K562 (cell line): ENCODE measurements at regions not wholly inside any gene's neighbourhood (a gene's known extent, or its start where the extent isn't known, plus 50 kb on each side); places are given as distances from the start of the nearest gene placed in this dataset.

ENCODE experiments used
- ATAC-seq: fragments of 200-7000 bp; cut with Tn5 transposase; 3 replicates; pipeline ENCODE4 v1.9.1; 2020; ENCODE audit warnings: moderate library complexity
- BruUV-seq: library from RNA; stranded (reverse); fragments of 400-500 nt; replicated peaks from 2 replicates; lab custom pipeline; 2021; lab: Mats Ljungman, UMichigan
- CTCF ChIA-PET: fragments of 300-600 bp; formaldehyde crosslinking; extraction: SDS; loops from one replicate; lab custom pipeline; 2021; ENCODE audit warnings: low intra/inter-chr PET ratio; lab: Yijun Ruan, JAX
- POLR2A ChIA-PET: fragments of 300-600, 350-650 bp; sonication (Branson Sonifier 250); formaldehyde crosslinking; extraction: SDS; loops from one replicate; lab custom pipeline; 2021; ENCODE audit warnings: antibody characterized with exemption, inconsistent platforms; lab: Yijun Ruan, JAX
- DNase-seq, 4 experiments: peaks; one replicate each; pipeline versions ENCODE4 v3.0.0 to v3.0.0-alpha.2; 2011 to 2018; ENCODE audit warnings: low spot score in 3 of 4, mixed read lengths in 3 of 4; ENCODE audit errors: extremely low read depth in 1 of 4
- FAIRE-seq: peaks from 2 replicates; lab custom pipeline; 2011; peaks lifted over from hg19 to GRCh38; lab: Jason Lieb, UNC
- H2AFZ ChIP-seq: 2 replicates; pipeline ENCODE4 v1.6.0; 2011; ENCODE audit warnings: low read depth, low read length, control low read depth, inconsistent platforms
- H3K27ac ChIP-seq: fragments of 200-600 bp; 3 replicates; pipeline ENCODE4 v1.8.0; 2011; ENCODE audit warnings: low read depth, mild to moderate bottlenecking, control low read depth, inconsistent platforms, low read length, moderate library complexity, mixed read lengths; ENCODE audit errors: extremely low read depth
- H3K27me3 ChIP-seq, 2 experiments: fragments of 300-600 bp in 1 of 2; 2 replicates in 1 of 2; 3 replicates in 1 of 2; pipeline versions ENCODE4 v1.6.0 to v1.8.0; 2011; ENCODE audit warnings: inconsistent platforms in 2 of 2, low read length in 2 of 2, mild to moderate bottlenecking in 1 of 2, mixed read lengths in 1 of 2, moderate library complexity in 1 of 2; ENCODE audit not compliant: control insufficient read depth in 2 of 2, insufficient read depth in 2 of 2
- H3K36me3 ChIP-seq: fragments of 300-600 bp; 3 replicates; pipeline ENCODE4 v1.8.0; 2011; ENCODE audit warnings: mild to moderate bottlenecking, low read length, inconsistent platforms; ENCODE audit not compliant: control insufficient read depth, insufficient read depth
- H3K4me1 ChIP-seq, 2 experiments: fragments of 200-600 bp in 1 of 2; replicated peaks in 1 of 2; 2 replicates in 1 of 2; 3 replicates in 1 of 2; pipeline versions ENCODE4 v1.5.1 to v1.8.0; 2011; ENCODE audit warnings: inconsistent platforms in 2 of 2, low read length in 2 of 2, mild to moderate bottlenecking in 1 of 2, mixed read lengths in 1 of 2, moderate library complexity in 1 of 2; ENCODE audit not compliant: control insufficient read depth in 2 of 2, insufficient read depth in 2 of 2
- H3K4me2 ChIP-seq: 2 replicates; pipeline ENCODE4 v1.6.1; 2011; ENCODE audit warnings: low read length, control low read depth, inconsistent platforms, mixed read lengths; ENCODE audit not compliant: insufficient read depth
- H3K4me3 ChIP-seq: fragments of 200-600 bp; sonication (generic), shearing (Covaris generic); 2 replicates; pipeline ENCODE4 v1.5.1; 2016; ENCODE audit warnings: control low read depth, inconsistent platforms
- H3K79me2 ChIP-seq: fragments of 200-600 bp; 3 replicates; pipeline ENCODE4 v1.8.0; 2011; ENCODE audit warnings: low read length, inconsistent platforms; ENCODE audit not compliant: control insufficient read depth, insufficient read depth
- H3K9ac ChIP-seq, 2 experiments: 2 replicates each; pipeline versions ENCODE4 v1.6.0 to v1.6.1; 2011; ENCODE audit warnings: low read depth in 2 of 2, low read length in 2 of 2, control low read depth in 1 of 2, inconsistent platforms in 1 of 2, mild to moderate bottlenecking in 1 of 2, mixed read lengths in 1 of 2; ENCODE audit not compliant: insufficient read depth in 1 of 2
- H3K9me1 ChIP-seq: one replicate; pipeline ENCODE4 v1.6.0; 2011; ENCODE audit warnings: inconsistent platforms, mild to moderate bottlenecking, low read length, moderate library complexity; ENCODE audit not compliant: control insufficient read depth, insufficient read depth
- H3K9me3 ChIP-seq: replicated peaks from 2 replicates; pipeline ENCODE4 v1.5.1; 2011; ENCODE audit warnings: low read depth, low read length, inconsistent platforms; ENCODE audit not compliant: control insufficient read depth, insufficient read depth
- H4K20me1 ChIP-seq: replicated peaks from 2 replicates; pipeline ENCODE4 v1.6.1; 2011; ENCODE audit warnings: low read length, inconsistent platforms, mixed read lengths; ENCODE audit not compliant: control insufficient read depth, insufficient read depth
- CC2D1A ChIP-seq: fragments of 450-650 bp; IDR thresholded peaks from 2 replicates; pipeline ENCODE4 v1.6.1; 2017; ENCODE audit warnings: mild to moderate bottlenecking
- CUX1 ChIP-seq: fragments of 200-800 bp; sonication (Bioruptor generic); IDR thresholded peaks from 2 replicates; pipeline ENCODE4 v1.6.1; 2016; ENCODE audit warnings: missing genetic modification characterization, missing compliant biosample characterization
- HDAC3 ChIP-seq: fragments of 450-650 bp; IDR thresholded peaks from 2 replicates; pipeline ENCODE4 v1.6.1; 2018; ENCODE audit warnings: borderline replicate concordance, mild to moderate bottlenecking, moderate library complexity; ENCODE audit not compliant: partially characterized antibody
- HLTF ChIP-seq: fragments of 450-650 bp; IDR thresholded peaks from 2 replicates; pipeline ENCODE4 v1.6.1; 2016
- POLR2AphosphoS5 ChIP-seq: IDR thresholded peaks from 2 replicates; pipeline ENCODE4 v1.6.1; 2011; ENCODE audit warnings: mild to moderate bottlenecking, low read depth, low read length, moderate library complexity; ENCODE audit not compliant: control insufficient read depth, insufficient read depth
- POLR3G ChIP-seq: IDR thresholded peaks from 2 replicates; pipeline ENCODE4 v1.6.1; 2011; ENCODE audit not compliant: insufficient read length, insufficient replicate concordance; ENCODE audit errors: extremely low read depth
- RERE ChIP-seq: sonication (generic); formaldehyde crosslinking; IDR thresholded peaks from 2 replicates; pipeline ENCODE4 v1.8.0; 2023; ENCODE audit warnings: missing genetic modification reagents, mild to moderate bottlenecking, borderline replicate concordance
- TRIM28 ChIP-seq: fragments of 450-650 bp; IDR thresholded peaks from 2 replicates; pipeline ENCODE4 v1.6.1; 2017
- ZFPM2 ChIP-seq: fragments of 250-450 bp; sonication (Bioruptor Pico); IDR thresholded peaks from 2 replicates; pipeline ENCODE4 v1.5.1; 2022; ENCODE audit warnings: mild to moderate bottlenecking
- ZFX ChIP-seq: sonication (generic); formaldehyde crosslinking; IDR thresholded peaks from 2 replicates; pipeline ENCODE4 v1.8.0; 2022; ENCODE audit warnings: mild to moderate bottlenecking, missing genetic modification reagents, moderate library complexity
- ZNF121 ChIP-seq: sonication (generic); formaldehyde crosslinking; conservative IDR thresholded peaks from 2 replicates; pipeline ENCODE4 v1.8.0; 2022; ENCODE audit warnings: missing genetic modification reagents
- ZNF764 ChIP-seq: fragments of 250-450 bp; sonication (Bioruptor Pico); IDR thresholded peaks from 2 replicates; pipeline ENCODE4 v1.4.0; 2020; ENCODE audit warnings: low read depth, mild to moderate bottlenecking, moderate library complexity
- WGBS: fragments of 100-300 bp; shearing (Covaris generic); methylation state at CpG from one replicate; pipeline ENCODE4 v1.1.6; 2016; ENCODE audit warnings: low coverage, mixed read lengths; ENCODE audit not compliant: insufficient coverage; ENCODE audit errors: missing lambda C conversion rate; 5-methylcytosine and 5-hydroxymethylcytosine counted together
- in situ Hi-C: fragments of 300-500 bp; cut with MboI; formaldehyde crosslinking; loops from 4 replicates; pipeline ENCODE4 v1.15.0; 2018; ENCODE audit warnings: inconsistent platforms, mixed read lengths
- intact Hi-C: fragments of 100-400 bp; cut with micrococcal nuclease; formaldehyde crosslinking; loops from 2 replicates; pipeline ENCODE4 v1.14.2; 2022

- POLR2A ChIA-PET = interaction anchor here (0.9 kb wide), 1 partner anchor 11 kb away, joined by 4 read pairs; no protein-coding TSS in a partner anchor
- in situ Hi-C loops = no loop called here
- no peak for ATAC-seq
- Histone ChIP-seq H3K4me3 (no peak overlapping the region), H3K27ac (no peak overlapping the region), H3K79me2 (no peaks in the 10 kb centered on the region), H3K9me3 (no peaks in the 10 kb centered on the region), H3K36me3 (no peaks in the 10 kb centered on the region), H2AFZ (no peak overlapping the region), H4K20me1 (no peaks in the 10 kb centered on the region), H3K9ac (no peak overlapping the region), H3K4me1 (no peaks in the 10 kb centered on the region), H3K4me2 (no peak overlapping the region), H3K27me3 (no peaks in the 10 kb centered on the region), H3K9me1 (no peaks in the 10 kb centered on the region)
- DNase-seq = no peak
- intact Hi-C loops = no loop called here
- CTCF ChIA-PET = no interaction called here
- FAIRE-seq = no peak
- no TSS peak for BruUV-seq
- 1% methylated on average over 6 of the region's 6 CpGs for WGBS
- TF ChIP-seq ZFX (no peak), ZNF121 (no peak), TRIM28 (no peak), ZFPM2 (CRISPR knock-in tag) (no peak), RERE (CRISPR knock-in tag) (no peak), HLTF (no peak), HDAC3 (no peak), POLR3G (no peak), ZNF764 (CRISPR knock-in tag) (no peak), CUX1 (CRISPR knock-in tag) (no peak), POLR2AphosphoS5 (no peak), CC2D1A (no peak)
These were observed 204.3 kb downstream of the ATPSCKMT start for GRCh38 chr5:10045376-10045775.
